OCI-LY7 (cell line): ENCODE measurements at regions not wholly inside any gene's neighbourhood (a gene's known extent, or its start where the extent isn't known, plus 50 kb on each side); places are given as distances from the start of the nearest gene placed in this dataset.

ENCODE experiments used
- BruUV-seq: library from RNA; stranded (reverse); fragments of 400-500 nt; replicated peaks from 2 replicates; lab custom pipeline; 2021; lab: Mats Ljungman, UMichigan
- CTCF ChIA-PET: fragments of 300-600 bp; sonication (Branson Sonifier 250); formaldehyde crosslinking; loops from one replicate; lab custom pipeline; 2022; ENCODE audit warnings: antibody characterized with exemption; ENCODE audit not compliant: unreplicated experiment; lab: Charles Lee
- POLR2A ChIA-PET: fragments of 300-600 bp; sonication (Branson Sonifier 250); formaldehyde crosslinking; loops from one replicate; lab custom pipeline; 2022; ENCODE audit warnings: antibody characterized with exemption; lab: Charles Lee
- DNase-seq: peaks from one replicate; pipeline ENCODE4 v3.0.0-alpha.2; 2015; ENCODE audit warnings: low spot score
- H2AFZ ChIP-seq: fragments of 200-600 bp; sonication (generic), shearing (Covaris generic); 2 replicates; pipeline ENCODE4 v1.6.1; 2014; ENCODE audit warnings: mild to moderate bottlenecking, antibody characterized with exemption, low read length, moderate library complexity
- H3K27ac ChIP-seq: fragments of 200-600 bp; sonication (generic); 2 replicates; pipeline ENCODE4 v1.5.1; 2014; ENCODE audit warnings: mixed run types, low read depth, mild to moderate bottlenecking, moderate library complexity, low read length, inconsistent platforms; ENCODE audit not compliant: poor library complexity, severe bottlenecking
- H3K36me3 ChIP-seq: fragments of 200-600 bp; sonication (generic); 2 replicates; pipeline ENCODE4 v1.6.1; 2014; ENCODE audit warnings: mild to moderate bottlenecking, antibody characterized with exemption, low read length, moderate library complexity, mixed read lengths; ENCODE audit not compliant: insufficient read depth
- H3K4me1 ChIP-seq: fragments of 200-600 bp; sonication (generic); 2 replicates; pipeline ENCODE4 v1.5.1; 2014; ENCODE audit warnings: mild to moderate bottlenecking, low read length; ENCODE audit not compliant: insufficient read depth, poor library complexity, severe bottlenecking
- H3K4me2 ChIP-seq: fragments of 200-600 bp; sonication (generic); 2 replicates; pipeline ENCODE4 v1.6.1; 2014; ENCODE audit warnings: mild to moderate bottlenecking, low read length
- H3K4me3 ChIP-seq: fragments of 200-600 bp; sonication (generic); 2 replicates; pipeline ENCODE4 v1.5.1; 2014; ENCODE audit warnings: mild to moderate bottlenecking, low read depth, low read length; ENCODE audit not compliant: poor library complexity, severe bottlenecking
- H3K79me2 ChIP-seq: fragments of 200-600 bp; sonication (generic); 2 replicates; pipeline ENCODE4 v1.6.1; 2016; ENCODE audit warnings: low read depth, mild to moderate bottlenecking, low read length, moderate library complexity, mixed read lengths; ENCODE audit not compliant: insufficient read depth
- H3K9me2 ChIP-seq: fragments of 200-600 bp; sonication (generic); 2 replicates; pipeline ENCODE4 v1.6.1; 2016; ENCODE audit warnings: mild to moderate bottlenecking, low read length, mixed read lengths; ENCODE audit not compliant: insufficient read depth
- H3K9me3 ChIP-seq: fragments of 200-600 bp; sonication (generic); 2 replicates; pipeline ENCODE4 v1.6.1; 2014; ENCODE audit warnings: mild to moderate bottlenecking, mixed run types, low read length, mixed read lengths
- H4K20me1 ChIP-seq: fragments of 200-600 bp; sonication (generic); 2 replicates; pipeline ENCODE4 v1.6.1; 2014; ENCODE audit warnings: mild to moderate bottlenecking, antibody characterized with exemption, low read length, moderate library complexity, mixed read lengths; ENCODE audit not compliant: insufficient read depth
- EZH2phosphoT487 ChIP-seq: fragments of 200-600 bp; sonication (generic); IDR thresholded peaks from 2 replicates; pipeline ENCODE4 v1.6.1; 2018; ENCODE audit warnings: low read depth, borderline replicate concordance, mild to moderate bottlenecking, mixed run types, antibody characterized with exemption, low read length, moderate library complexity, mixed read lengths
- intact Hi-C: fragments of 100-400 bp; cut with micrococcal nuclease; formaldehyde crosslinking; loops from one replicate; pipeline ENCODE4 v1.10.0; 2022; ENCODE audit not compliant: unreplicated experiment
- TF ChIP-seq, protein P1 (sequence below): fragments of 200-600 bp; sonication (generic); conservative IDR thresholded peaks from 2 replicates; pipeline ENCODE4 v1.5.1; 2014; ENCODE audit warnings: mild to moderate bottlenecking, antibody characterized with exemption, low read length, moderate library complexity, mixed read lengths

DNA sequence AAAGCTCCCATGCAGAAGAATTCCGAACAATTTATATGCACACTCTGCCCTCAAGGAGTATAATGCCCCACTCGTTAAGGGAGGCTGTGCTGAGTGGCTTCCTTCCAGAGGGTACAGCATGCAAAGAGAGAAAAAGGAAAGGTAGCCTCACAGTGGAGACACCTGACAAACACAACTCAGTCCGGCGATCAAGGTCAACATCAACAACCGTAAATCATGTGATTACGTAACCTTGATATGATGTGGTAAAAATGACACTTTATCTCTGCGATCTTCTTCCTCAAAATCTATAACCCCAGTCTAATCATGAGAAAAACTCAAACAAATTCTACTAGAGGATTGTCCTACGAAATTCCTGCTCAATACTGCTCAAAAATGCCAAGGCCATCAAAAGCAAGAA, 400.5 kb upstream of the CCDC196 start:
- TF ChIP-seq, protein P1, sequence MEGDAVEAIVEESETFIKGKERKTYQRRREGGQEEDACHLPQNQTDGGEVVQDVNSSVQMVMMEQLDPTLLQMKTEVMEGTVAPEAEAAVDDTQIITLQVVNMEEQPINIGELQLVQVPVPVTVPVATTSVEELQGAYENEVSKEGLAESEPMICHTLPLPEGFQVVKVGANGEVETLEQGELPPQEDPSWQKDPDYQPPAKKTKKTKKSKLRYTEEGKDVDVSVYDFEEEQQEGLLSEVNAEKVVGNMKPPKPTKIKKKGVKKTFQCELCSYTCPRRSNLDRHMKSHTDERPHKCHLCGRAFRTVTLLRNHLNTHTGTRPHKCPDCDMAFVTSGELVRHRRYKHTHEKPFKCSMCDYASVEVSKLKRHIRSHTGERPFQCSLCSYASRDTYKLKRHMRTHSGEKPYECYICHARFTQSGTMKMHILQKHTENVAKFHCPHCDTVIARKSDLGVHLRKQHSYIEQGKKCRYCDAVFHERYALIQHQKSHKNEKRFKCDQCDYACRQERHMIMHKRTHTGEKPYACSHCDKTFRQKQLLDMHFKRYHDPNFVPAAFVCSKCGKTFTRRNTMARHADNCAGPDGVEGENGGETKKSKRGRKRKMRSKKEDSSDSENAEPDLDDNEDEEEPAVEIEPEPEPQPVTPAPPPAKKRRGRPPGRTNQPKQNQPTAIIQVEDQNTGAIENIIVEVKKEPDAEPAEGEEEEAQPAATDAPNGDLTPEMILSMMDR: no peak
- no peak for TF ChIP-seq EZH2phosphoT487
- H3K9me3 ChIP-seq: no peaks in the 10 kb centered on the region
- ChIA-PET POLR2A (no interaction called here), CTCF (no interaction called here)
- H4K20me1 ChIP-seq: no peaks in the 10 kb centered on the region
- DNase-seq: no peak
- no peaks in the 10 kb centered on the region for H3K9me2 ChIP-seq
- no peak overlapping the region for H2AFZ ChIP-seq
- no peak overlapping the region for H3K27ac ChIP-seq
- no peaks in the 10 kb centered on the region for H3K4me1 ChIP-seq
- H3K36me3 ChIP-seq: no peaks in the 10 kb centered on the region
- H3K4me3 ChIP-seq: no peak overlapping the region
- no peaks in the 10 kb centered on the region for H3K79me2 ChIP-seq
- no peak overlapping the region for H3K4me2 ChIP-seq
- intact Hi-C loops: no loop called here
- no TSS peak for BruUV-seq

DNA sequence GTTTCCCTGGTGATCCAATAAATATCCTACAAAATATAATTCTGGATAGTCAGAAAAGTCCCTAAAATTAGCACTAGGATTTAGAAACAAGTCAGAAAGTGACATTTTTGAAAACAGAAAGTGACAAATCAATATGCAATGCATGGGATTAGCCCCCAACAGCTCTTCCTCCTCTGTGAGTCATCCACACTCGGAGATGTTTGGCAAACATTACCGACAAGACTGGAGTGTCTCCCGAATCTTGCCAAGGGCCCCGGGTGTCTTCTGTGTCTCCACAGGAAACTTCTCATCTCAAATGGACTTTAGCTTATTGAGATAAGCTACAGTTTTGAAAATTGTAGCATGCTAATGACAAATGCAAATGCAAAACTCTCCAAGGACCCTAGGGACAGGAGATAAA, 398.9 kb upstream of the CCDC196 start:
- Histone ChIP-seq H3K36me3 (no peaks in the 10 kb centered on the region), H3K79me2 (no peaks in the 10 kb centered on the region), H3K9me3 (no peaks in the 10 kb centered on the region), H3K4me2 (no peak overlapping the region), H3K9me2 (no peaks in the 10 kb centered on the region), H3K4me1 (no peaks in the 10 kb centered on the region), H3K4me3 (no peak overlapping the region), H3K27ac (no peak overlapping the region), H2AFZ (no peak overlapping the region), H4K20me1 (no peaks in the 10 kb centered on the region)
- intact Hi-C loops: no loop called here
- ChIA-PET CTCF (no interaction called here), POLR2A (no interaction called here)
- TF ChIP-seq, protein P1: no peak
- TF ChIP-seq EZH2phosphoT487: no peak
- no TSS peak for BruUV-seq
- DNase-seq: no peak

- Histone ChIP-seq H3K4me1 (no peaks in the 10 kb centered on the region), H3K9me2 (no peaks in the 10 kb centered on the region), H3K9me3 (no peaks in the 10 kb centered on the region), H3K36me3 (no peaks in the 10 kb centered on the region), H2AFZ (no peak overlapping the region), H3K27ac (no peak overlapping the region), H4K20me1 (no peaks in the 10 kb centered on the region), H3K4me2 (no peak overlapping the region), H3K4me3 (no peak overlapping the region), H3K79me2 (no peaks in the 10 kb centered on the region)
- CTCF ChIA-PET: no interaction called here
- no peak for DNase-seq
- BruUV-seq: no TSS peak
- TF ChIP-seq EZH2phosphoT487: no peak
- TF ChIP-seq, protein P1: no peak
- intact Hi-C loops: no loop called here
- POLR2A ChIA-PET: no interaction called here
These were observed 397.5 kb upstream of the CCDC196 start for GRCh38 chr14:66088656-66089055.
